ENCODE measurements at regions not wholly inside any gene's neighbourhood (a gene's known extent, or its start where the extent isn't known, plus 50 kb on each side); places are given as distances from the start of the nearest gene placed in this dataset.

- TF ChIP-seq POLR2A (IDR thresholded peaks at IDR 0.05) (no peak), CTCF (IDR thresholded peaks at IDR 0.05) (no peak), POLR2AphosphoS5 (IDR thresholded peaks at IDR 0.05) (no peak)
Measured at GRCh38 chr2:128636802-128637147, 318.1 kb upstream of the HS6ST1 start.

All from prostate gland (tissue), 2 donors.